ENCODE measurements at regions not wholly inside any gene's neighbourhood (a gene's known extent, or its start where the extent isn't known, plus 50 kb on each side); places are given as distances from the start of the nearest gene placed in this dataset.

- TF ChIP-seq POLR2AphosphoS5 (IDR thresholded peaks at IDR 0.05; ENCODE audit: low read depth, low read length) (no peak), POLR2A (IDR thresholded peaks at IDR 0.05; ENCODE audit: low read depth, low read length) (no peak)
Observed at GRCh38 chr3:135740751-135741150, 224.8 kb upstream of the PPP2R3A start.
